Ovary (tissue), 7 donors: ENCODE measurements at regions not wholly inside any gene's neighbourhood (a gene's known extent, or its start where the extent isn't known, plus 50 kb on each side); places are given as distances from the start of the nearest gene placed in this dataset.

Source experiments
- DNase-seq, 5 donors: peaks; one replicate each; pipeline ENCODE4 v3.0.0-alpha.2; 2019 to 2020
- H3K27ac ChIP-seq, 2 donors: fragments of 200-600 bp; one replicate each; pipeline versions ENCODE4 v1.5.1 to v1.8.0; 2019 to 2022
- H3K27me3 ChIP-seq: fragments of 200-600 bp; one replicate; pipeline ENCODE4 v1.8.0; 2022
- H3K36me3 ChIP-seq: fragments of 200-600 bp; sonication (generic); one replicate; pipeline ENCODE4 v1.5.1; 2019
- H3K4me1 ChIP-seq: one replicate; pipeline ENCODE4 v1.8.1; 2013; ENCODE audit warnings: mild to moderate bottlenecking, moderate library complexity; ENCODE audit not compliant: insufficient read depth
- H3K4me3 ChIP-seq: fragments of 200-600 bp; sonication (generic); one replicate; pipeline ENCODE4 v1.5.1; 2017
- H3K9me3 ChIP-seq, 2 donors: fragments of 200-600 bp in 1 of 2; sonication (generic) in 1 of 2; one replicate each; pipeline versions ENCODE4 v1.5.1 to v1.8.1; 2013 to 2019; ENCODE audit warnings: mild to moderate bottlenecking in 1 of 2, moderate library complexity in 1 of 2
- EP300 ChIP-seq: sonication (generic); formaldehyde crosslinking; IDR thresholded peaks from one replicate; pipeline ENCODE4 v1.6.1; 2017; ENCODE audit warnings: antibody characterized with exemption
- POLR2A ChIP-seq: fragments of 450-650 bp; IDR thresholded peaks from one replicate; pipeline ENCODE4 v1.6.1; 2017; ENCODE audit warnings: antibody characterized with exemption, mild to moderate bottlenecking, moderate library complexity
- WGBS, 3 donors: extraction: QIAGEN DNeasy Blood & Tissue Kit in 1 of 3; methylation state at CpG; one replicate each; pipeline versions ENCODE4 v1.1.5 to v1.1.7; 2013 to 2017; 5-methylcytosine and 5-hydroxymethylcytosine counted together
- intact Hi-C, 4 donors: fragments of 100-400 bp; cut with DNase I; formaldehyde crosslinking; loops; one replicate each; pipeline versions ENCODE4 v1.11.0 to v1.15.1; 2022 to 2023
- TF ChIP-seq, protein P1 (sequence below), 3 donors: fragments of 450-650 bp in 2 of 3; fragments of 200-600 bp in 1 of 3; IDR thresholded peaks; one replicate each; pipeline versions ENCODE4 v1.5.1 to v1.8.0; 2016 to 2022; ENCODE audit warnings: antibody characterized with exemption in 3 of 3, mild to moderate bottlenecking in 1 of 3
- donor health status: DM: no; HTN: no; CAD: no; lungs with moderate emphysema.
- donor health status: DM: no; HTN: no; CAD: no.
- donor health status: Bipolar disorder and iron deficiency.
- donor health status: DM: no; HTN: no; CAD: no.
- donor health status: DM: yes; HTN: yes; CAD: no.

DNA sequence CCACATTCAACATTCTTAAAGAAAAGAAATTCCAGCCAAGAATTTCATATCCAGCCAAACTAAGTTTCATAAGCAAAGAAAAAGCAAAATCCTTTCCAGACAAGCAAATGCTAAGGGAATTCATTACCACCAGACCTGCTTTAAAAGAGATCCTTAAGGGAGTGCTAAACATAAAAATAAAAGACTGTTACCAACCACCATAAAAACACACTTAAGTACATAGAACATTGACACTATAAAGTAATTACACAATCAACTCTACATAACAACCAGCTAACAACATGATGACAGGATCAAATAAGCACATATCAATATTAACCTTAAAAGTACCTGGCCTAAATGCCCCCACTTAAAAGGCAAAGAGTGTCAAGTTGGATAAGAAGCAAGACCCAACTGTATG, 153.5 kb downstream of the FTCDNL1 start:
- Histone ChIP-seq H3K4me3 (no peak overlapping the region), H3K36me3 (no peaks in the 10 kb centered on the region), H3K27me3 (no peaks in the 10 kb centered on the region), H3K9me3 (no peaks in the 10 kb centered on the region), H3K27ac (no peak overlapping the region), H3K4me1 (no peaks in the 10 kb centered on the region)
- intact Hi-C loops, result no loop called here
- no peak for DNase-seq
- no peak for TF ChIP-seq POLR2A

DNA sequence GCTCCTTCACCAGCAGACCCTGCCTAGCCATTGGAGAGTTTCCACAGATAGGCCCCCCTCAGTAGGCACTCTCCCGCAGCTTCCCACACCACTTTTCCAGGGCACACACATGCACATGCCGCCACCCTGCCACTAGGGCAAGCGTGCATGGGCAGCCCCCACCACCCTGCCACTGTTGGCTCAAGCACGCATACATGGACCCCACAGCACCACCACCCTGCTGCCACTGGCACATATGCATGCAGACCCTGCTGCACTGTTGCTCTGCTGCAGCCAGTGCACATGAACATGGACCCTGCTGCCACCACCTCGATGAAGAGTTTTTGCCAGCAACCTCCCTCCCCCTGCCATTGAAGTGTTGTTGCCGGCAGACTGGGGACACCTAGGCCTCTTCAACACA, 154.9 kb downstream of the FTCDNL1 start:
- WGBS, 3 donors, result 92 to 94% (median 94%) methylated on average over 6 of the region's 6 CpGs

DNA sequence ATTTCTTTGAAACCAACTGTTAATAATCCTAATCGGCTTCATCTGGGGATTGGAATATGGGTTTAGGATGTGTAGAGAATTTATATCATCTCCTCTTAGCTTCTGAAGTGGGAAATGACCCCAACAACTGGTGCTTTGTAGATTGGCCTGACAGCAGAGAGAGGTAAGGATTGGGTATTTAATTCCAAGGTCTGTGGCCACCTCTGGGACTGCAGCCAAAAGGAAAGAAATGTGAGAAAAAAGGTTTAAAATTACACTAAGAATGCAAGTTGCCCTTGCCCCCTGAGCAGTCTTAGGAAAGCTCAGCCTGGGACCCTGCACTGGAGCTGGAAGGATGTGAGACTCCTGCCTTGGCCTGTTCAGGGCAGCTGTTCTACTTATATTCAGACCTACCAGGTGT, 157.1 kb downstream of the FTCDNL1 start:
- 70 to 84% (median 77%) methylated on average over 1 of the region's 1 CpG for WGBS, 3 donors
- DNase-seq, result no peak
- intact Hi-C loops, result no loop called here
- no peak for TF ChIP-seq EP300
- TF ChIP-seq, protein P1, sequence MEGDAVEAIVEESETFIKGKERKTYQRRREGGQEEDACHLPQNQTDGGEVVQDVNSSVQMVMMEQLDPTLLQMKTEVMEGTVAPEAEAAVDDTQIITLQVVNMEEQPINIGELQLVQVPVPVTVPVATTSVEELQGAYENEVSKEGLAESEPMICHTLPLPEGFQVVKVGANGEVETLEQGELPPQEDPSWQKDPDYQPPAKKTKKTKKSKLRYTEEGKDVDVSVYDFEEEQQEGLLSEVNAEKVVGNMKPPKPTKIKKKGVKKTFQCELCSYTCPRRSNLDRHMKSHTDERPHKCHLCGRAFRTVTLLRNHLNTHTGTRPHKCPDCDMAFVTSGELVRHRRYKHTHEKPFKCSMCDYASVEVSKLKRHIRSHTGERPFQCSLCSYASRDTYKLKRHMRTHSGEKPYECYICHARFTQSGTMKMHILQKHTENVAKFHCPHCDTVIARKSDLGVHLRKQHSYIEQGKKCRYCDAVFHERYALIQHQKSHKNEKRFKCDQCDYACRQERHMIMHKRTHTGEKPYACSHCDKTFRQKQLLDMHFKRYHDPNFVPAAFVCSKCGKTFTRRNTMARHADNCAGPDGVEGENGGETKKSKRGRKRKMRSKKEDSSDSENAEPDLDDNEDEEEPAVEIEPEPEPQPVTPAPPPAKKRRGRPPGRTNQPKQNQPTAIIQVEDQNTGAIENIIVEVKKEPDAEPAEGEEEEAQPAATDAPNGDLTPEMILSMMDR (IDR thresholded peaks at IDR 0.05), result no peak
- TF ChIP-seq POLR2A, result no peak
- Histone ChIP-seq H3K27ac (no peak overlapping the region), H3K27me3 (no peaks in the 10 kb centered on the region), H3K36me3 (no peaks in the 10 kb centered on the region), H3K4me1 (no peaks in the 10 kb centered on the region), H3K4me3 (no peak overlapping the region), H3K9me3 (no peaks in the 10 kb centered on the region)

More for the DNA sequence above, 154.9 kb downstream of the FTCDNL1 start:
- H3K9me3 ChIP-seq, result no peaks in the 10 kb centered on the region
- no peak for TF ChIP-seq EP300
- TF ChIP-seq, protein P1 (IDR thresholded peaks at IDR 0.05), result no peak
- TF ChIP-seq POLR2A, result no peak
- no peaks in the 10 kb centered on the region for H3K4me1 ChIP-seq
- no peak overlapping the region for H3K27ac ChIP-seq
- intact Hi-C loops, result no loop called here
- H3K4me3 ChIP-seq, result no peak overlapping the region
- no peaks in the 10 kb centered on the region for H3K27me3 ChIP-seq
- no peaks in the 10 kb centered on the region for H3K36me3 ChIP-seq
- peak in 1 of 5 donors; percentile 15 for DNase-seq

DNA sequence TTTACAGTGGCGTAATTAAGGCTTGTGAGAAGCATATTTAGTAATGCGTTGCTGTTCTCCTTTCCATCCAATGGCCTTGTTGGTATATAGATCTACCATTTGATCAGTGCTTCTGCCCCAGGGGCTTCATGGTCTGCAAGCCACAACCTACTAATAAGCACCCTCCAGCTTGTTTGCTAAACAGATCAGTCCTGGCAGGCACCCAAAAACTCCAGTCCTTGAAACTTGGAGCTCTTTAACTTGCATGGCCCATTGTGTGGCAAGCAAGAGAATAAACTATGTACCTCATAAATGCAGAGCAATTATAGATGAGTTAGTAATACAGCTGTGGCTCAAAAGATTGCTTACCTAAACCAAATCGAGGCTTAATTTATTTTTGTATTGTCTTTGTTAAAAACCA, 158.5 kb downstream of the FTCDNL1 start:
- DNase-seq, result peak in 1 of 5 donors; percentile 18
- H3K9me3 ChIP-seq, result no peaks in the 10 kb centered on the region
- 61 to 74% (median 71%) methylated on average over 3 of the region's 3 CpGs for WGBS, 3 donors
- H3K27ac ChIP-seq, result no peak overlapping the region
- H3K36me3 ChIP-seq, result no peaks in the 10 kb centered on the region
- H3K4me1 ChIP-seq, result no peaks in the 10 kb centered on the region
- no peaks in the 10 kb centered on the region for H3K27me3 ChIP-seq
- no peak for TF ChIP-seq POLR2A
- TF ChIP-seq EP300, result no peak
- TF ChIP-seq, protein P1 (IDR thresholded peaks at IDR 0.05), result no peak
- no peak overlapping the region for H3K4me3 ChIP-seq
- intact Hi-C loops, result no loop called here

DNA sequence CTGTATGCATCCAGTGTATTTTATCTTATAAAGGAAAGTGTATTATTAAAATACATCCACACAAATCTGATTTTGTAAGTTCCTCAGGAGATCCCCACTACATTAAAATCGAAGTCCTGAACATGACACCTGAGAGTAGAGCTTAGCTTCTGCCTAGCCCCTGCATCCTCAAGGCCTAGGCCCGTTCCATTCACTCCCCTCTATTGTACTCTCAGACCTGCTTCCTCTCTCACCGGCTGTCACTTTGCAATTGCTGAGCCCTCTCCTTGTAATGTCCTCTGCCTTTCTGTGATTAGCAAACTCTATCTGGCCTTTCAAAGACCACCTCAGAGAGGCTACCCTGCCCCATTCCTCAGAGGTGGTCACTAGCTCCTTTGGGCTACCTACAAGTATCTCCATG, 160.8 kb downstream of the FTCDNL1 start:
- Histone ChIP-seq H3K27ac (no peak overlapping the region), H3K36me3 (no peaks in the 10 kb centered on the region), H3K4me3 (no peak overlapping the region), H3K4me1 (no peaks in the 10 kb centered on the region), H3K27me3 (no peaks in the 10 kb centered on the region), H3K9me3 (no peaks in the 10 kb centered on the region)
- no peak for TF ChIP-seq POLR2A
- TF ChIP-seq, protein P1 (IDR thresholded peaks at IDR 0.05), result no peak
- TF ChIP-seq EP300, result no peak
- WGBS, 3 donors, result 77 to 81% (median 80%) methylated on average over 3 of the region's 3 CpGs
- DNase-seq, result no peak
- intact Hi-C loops, result no loop called here
